Trophoblast cell (in vitro differentiated cells and primary cell): ENCODE measurements at regions not wholly inside any gene's neighbourhood (a gene's known extent, or its start where the extent isn't known, plus 50 kb on each side); places are given as distances from the start of the nearest gene placed in this dataset.
"Not testable (repeated sequence)": the region's sequence is repeated elsewhere in the genome, so short reads cannot be mapped to it uniquely, and the experiment has no call there.

ENCODE experiments used
- DNase-seq, 2 donors: peaks; one replicate each; pipeline ENCODE4 v3.0.0-alpha.2; 2016
- H2AFZ ChIP-seq: 2 replicates; pipeline ENCODE4 v1.6.1; 2013; ENCODE audit warnings: low read length, moderate library complexity, mild to moderate bottlenecking; ENCODE audit not compliant: insufficient read depth, poor library complexity
- H2AK5ac ChIP-seq: 2 replicates; pipeline ENCODE4 v1.6.1; 2013; ENCODE audit warnings: mild to moderate bottlenecking, low read length
- H2BK120ac ChIP-seq: 2 replicates; pipeline ENCODE4 v1.6.1; 2013; ENCODE audit warnings: low read length, mild to moderate bottlenecking, moderate library complexity; ENCODE audit not compliant: insufficient read depth, poor library complexity
- H2BK12ac ChIP-seq: 2 replicates; pipeline ENCODE4 v1.6.1; 2013; ENCODE audit warnings: mild to moderate bottlenecking, low read length, moderate library complexity
- H2BK5ac ChIP-seq: 2 replicates; pipeline ENCODE4 v1.6.1; 2013; ENCODE audit warnings: low read length, low read depth, moderate library complexity, mild to moderate bottlenecking; ENCODE audit not compliant: poor library complexity
- H3K14ac ChIP-seq: 2 replicates; pipeline ENCODE4 v1.6.1; 2013; ENCODE audit warnings: mild to moderate bottlenecking, low read length
- H3K18ac ChIP-seq: 2 replicates; pipeline ENCODE4 v1.6.1; 2013; ENCODE audit warnings: mild to moderate bottlenecking, low read length
- H3K23ac ChIP-seq: 2 replicates; pipeline ENCODE4 v1.6.1; 2013; ENCODE audit warnings: low read length
- H3K27ac ChIP-seq: 2 replicates; pipeline ENCODE4 v1.5.1; 2013; ENCODE audit warnings: low read depth, mild to moderate bottlenecking, inconsistent platforms, low read length, moderate library complexity
- H3K27me3 ChIP-seq: 2 replicates; pipeline ENCODE4 v1.6.1; 2013; ENCODE audit warnings: inconsistent platforms, mild to moderate bottlenecking, low read length, moderate library complexity; ENCODE audit not compliant: insufficient read depth
- H3K36me3 ChIP-seq, 2 experiments: 1 replicate in 1 of 2; 2 replicates in 1 of 2; pipeline ENCODE4 v1.6.1; 2013; ENCODE audit warnings: low read length in 2 of 2, mild to moderate bottlenecking in 2 of 2, moderate library complexity in 1 of 2; ENCODE audit not compliant: insufficient read depth in 2 of 2, control insufficient read depth in 1 of 2
- H3K4ac ChIP-seq: 2 replicates; pipeline ENCODE4 v1.6.1; 2013; ENCODE audit warnings: low read depth, mild to moderate bottlenecking, low read length, moderate library complexity
- H3K4me1 ChIP-seq, 2 experiments: 1 replicate in 1 of 2; 2 replicates in 1 of 2; pipeline ENCODE4 v1.6.1; 2013; ENCODE audit warnings: low read length in 2 of 2, mild to moderate bottlenecking in 2 of 2, moderate library complexity in 1 of 2; ENCODE audit not compliant: insufficient read depth in 2 of 2, control insufficient read depth in 1 of 2
- H3K4me2 ChIP-seq: 2 replicates; pipeline ENCODE4 v1.6.1; 2013; ENCODE audit warnings: inconsistent platforms, mild to moderate bottlenecking, low read length, moderate library complexity
- H3K4me3 ChIP-seq: 2 replicates; pipeline ENCODE4 v1.5.1; 2013; ENCODE audit warnings: mild to moderate bottlenecking, low read depth, low read length, inconsistent platforms
- H3K79me1 ChIP-seq: one replicate; pipeline ENCODE4 v1.6.1; 2013; ENCODE audit warnings: low read length
- H3K79me2 ChIP-seq: 2 replicates; pipeline ENCODE4 v1.6.1; 2013; ENCODE audit warnings: low read length, mild to moderate bottlenecking; ENCODE audit not compliant: control insufficient read depth, insufficient read depth, poor library complexity
- H3K9ac ChIP-seq: 2 replicates; pipeline ENCODE4 v1.6.1; 2013; ENCODE audit warnings: mild to moderate bottlenecking, low read length
- H3K9me3 ChIP-seq: 2 replicates; pipeline ENCODE4 v1.6.1; 2013; ENCODE audit warnings: low read depth, mild to moderate bottlenecking, control low read depth, inconsistent platforms, low read length; ENCODE audit not compliant: insufficient read depth
- H4K12ac ChIP-seq: 2 replicates; pipeline ENCODE4 v1.6.1; 2013; ENCODE audit warnings: low read depth, mild to moderate bottlenecking, low read length, moderate library complexity
- H4K8ac ChIP-seq: 2 replicates; pipeline ENCODE4 v1.6.1; 2013; ENCODE audit warnings: low read depth, mild to moderate bottlenecking, low read length, moderate library complexity
- H4K91ac ChIP-seq: one replicate; pipeline ENCODE4 v1.6.1; 2013; ENCODE audit warnings: low read depth, mild to moderate bottlenecking, low read length, moderate library complexity
- WGBS: extraction: QIAGEN DNeasy Blood & Tissue Kit; methylation state at CpG from one replicate; pipeline ENCODE4 v1.1.7; 2013; ENCODE audit warnings: missing lambda C conversion rate; ENCODE audit not compliant: insufficient read length, insufficient coverage; ENCODE audit errors: extremely low coverage; 5-methylcytosine and 5-hydroxymethylcytosine counted together

- peak overlapping the region; percentile 12 for H3K4me2 ChIP-seq
- not testable (repeated sequence) for H4K8ac ChIP-seq, H3K79me2 ChIP-seq, H3K23ac ChIP-seq, H4K12ac ChIP-seq, H3K27me3 ChIP-seq, H3K4ac ChIP-seq, H2AK5ac ChIP-seq, H2AFZ ChIP-seq, H3K9me3 ChIP-seq, H3K36me3 ChIP-seq, H3K9ac ChIP-seq, H3K14ac ChIP-seq, H3K18ac ChIP-seq, H3K4me3 ChIP-seq, H4K91ac ChIP-seq
- no CpG with 5 or more reads among the region's 13 CpGs for WGBS
- H3K4me1 ChIP-seq, result peaks cover 5 to 16% of the 10 kb centered on the region in 2 experiments
- H2BK12ac ChIP-seq, result peak overlapping the region; percentile 69
- peak overlapping the region; percentile 61 for H2BK5ac ChIP-seq
- H3K27ac ChIP-seq, result peak overlapping the region; percentile 61
- DNase-seq, result peak in 1 of 2 donors; percentile 59
- H3K79me1 ChIP-seq, result peaks cover 19% of the 10 kb centered on the region
- peak overlapping the region; percentile 2 for H2BK120ac ChIP-seq
These were observed 205.4 kb downstream of the BCAS1 start for GRCh38 chr20:53864765-53865683.

GRCh38 chr20:53863923-53864641 lies 206.3 kb downstream of the BCAS1 start:
- peaks cover 16% of the 10 kb centered on the region for H3K79me1 ChIP-seq
- H4K8ac ChIP-seq, H2BK120ac ChIP-seq, H3K23ac ChIP-seq, H3K4ac ChIP-seq, H3K18ac ChIP-seq, H2AK5ac ChIP-seq, DNase-seq, H3K27me3 ChIP-seq, H4K12ac ChIP-seq, H3K14ac ChIP-seq, H2BK5ac ChIP-seq, H3K4me2 ChIP-seq, H3K27ac ChIP-seq, H4K91ac ChIP-seq, H3K79me2 ChIP-seq, H3K36me3 ChIP-seq, H2AFZ ChIP-seq, H2BK12ac ChIP-seq, H3K4me3 ChIP-seq, H3K9me3 ChIP-seq, H3K9ac ChIP-seq: not testable (repeated sequence)
- WGBS, result no CpG with 5 or more reads among the region's 10 CpGs
- peaks cover 5 to 16% of the 10 kb centered on the region in 2 experiments for H3K4me1 ChIP-seq

GRCh38 chr20:53863535-53863922 lies 206.9 kb downstream of the BCAS1 start:
- H3K18ac ChIP-seq, H3K79me2 ChIP-seq, H2BK120ac ChIP-seq, H3K14ac ChIP-seq, H2AK5ac ChIP-seq, H3K36me3 ChIP-seq, DNase-seq, H4K8ac ChIP-seq, H4K91ac ChIP-seq, H3K27ac ChIP-seq, H3K4ac ChIP-seq, H3K9ac ChIP-seq, H2AFZ ChIP-seq, H4K12ac ChIP-seq, H3K9me3 ChIP-seq, H3K4me2 ChIP-seq, H3K27me3 ChIP-seq, H2BK5ac ChIP-seq, H3K4me3 ChIP-seq, H3K23ac ChIP-seq, H2BK12ac ChIP-seq: not testable (repeated sequence)
- peaks cover 16% of the 10 kb centered on the region for H3K79me1 ChIP-seq
- peaks cover 5 to 16% of the 10 kb centered on the region in 2 experiments for H3K4me1 ChIP-seq
- WGBS, result no CpG with 5 or more reads among the region's 3 CpGs

GRCh38 chr20:53863039-53863438 lies 207.4 kb downstream of the BCAS1 start:
- not testable (repeated sequence) for H3K14ac ChIP-seq, H3K27ac ChIP-seq, H3K18ac ChIP-seq, H4K12ac ChIP-seq, H4K8ac ChIP-seq, H3K4me2 ChIP-seq, H3K23ac ChIP-seq, H3K27me3 ChIP-seq, H2BK12ac ChIP-seq, H2AFZ ChIP-seq, H3K36me3 ChIP-seq, H3K79me2 ChIP-seq, H4K91ac ChIP-seq, H2AK5ac ChIP-seq, H3K9ac ChIP-seq, H3K9me3 ChIP-seq, H3K4me3 ChIP-seq, H3K4ac ChIP-seq, H2BK120ac ChIP-seq, DNase-seq, H2BK5ac ChIP-seq
- no CpG with 5 or more reads among the region's 5 CpGs for WGBS
- Histone ChIP-seq H3K4me1 (peaks cover 4 to 14% of the 10 kb centered on the region in 2 experiments), H3K79me1 (peaks cover 15% of the 10 kb centered on the region)
